Umbilical cord (tissue), 1 donor: ENCODE measurements at regions not wholly inside any gene's neighbourhood (a gene's known extent, or its start where the extent isn't known, plus 50 kb on each side); places are given as distances from the start of the nearest gene placed in this dataset.
A peak's percentile ranks its signal among the peaks of the same experiment; 100 is the strongest.

Source experiments
- DNase-seq: peaks from one replicate; pipeline ENCODE4 v3.0.0-alpha.2; 2015; ENCODE audit warnings: low spot score

- no peak for DNase-seq
Measured at GRCh38 chr5:174335682-174336364, 290.3 kb downstream of the NSG2 start.

- DNase-seq: no peak
Measured at GRCh38 chr5:174336479-174336878, 291.0 kb downstream of the NSG2 start.

GRCh38 chr5:174337276-174338184, 292.0 kb downstream of the NSG2 start:
- DNase-seq: peak; percentile 80

GRCh38 chr5:174338185-174339010, 292.9 kb downstream of the NSG2 start:
- DNase-seq: peak; percentile 88

- no peak for DNase-seq
Measured at GRCh38 chr5:174339130-174339529, 293.6 kb downstream of the NSG2 start.

- no peak for DNase-seq
Measured at GRCh38 chr5:174340226-174340625, 294.7 kb downstream of the NSG2 start.

- no peak for DNase-seq
Measured at GRCh38 chr5:174342696-174343095, 297.2 kb downstream of the NSG2 start.

GRCh38 chr5:174343826-174344225, 298.3 kb downstream of the NSG2 start:
- no peak for DNase-seq

GRCh38 chr5:174344335-174344734, 298.8 kb downstream of the NSG2 start:
- DNase-seq: no peak

GRCh38 chr5:174347183-174347582, 301.7 kb downstream of the NSG2 start:
- no peak for DNase-seq

GRCh38 chr5:174348311-174348981, 302.9 kb downstream of the NSG2 start:
- DNase-seq: no peak

- DNase-seq: no peak
Measured at GRCh38 chr5:174352681-174353080, 307.2 kb downstream of the NSG2 start.

- DNase-seq: no peak
Measured at GRCh38 chr5:174354571-174354970, 309.1 kb downstream of the NSG2 start.

- peak; percentile 36 for DNase-seq
Measured at GRCh38 chr5:174355208-174355612, 309.7 kb downstream of the NSG2 start.

GRCh38 chr5:174355995-174356394, 310.5 kb downstream of the NSG2 start:
- no peak for DNase-seq

GRCh38 chr5:174356536-174356935, 311.0 kb downstream of the NSG2 start:
- no peak for DNase-seq

GRCh38 chr5:174358276-174358675, 312.8 kb downstream of the NSG2 start:
- DNase-seq: no peak

GRCh38 chr5:174359071-174359470, 313.6 kb downstream of the NSG2 start:
- DNase-seq: no peak

- DNase-seq: no peak
Measured at GRCh38 chr5:174362514-174362913, 317.0 kb downstream of the NSG2 start.

GRCh38 chr5:174363934-174364333, 318.4 kb downstream of the NSG2 start:
- no peak for DNase-seq

- no peak for DNase-seq
Measured at GRCh38 chr5:174364676-174365075, 319.2 kb downstream of the NSG2 start.
